ENCODE measurements at regions not wholly inside any gene's neighbourhood (a gene's known extent, or its start where the extent isn't known, plus 50 kb on each side); places are given as distances from the start of the nearest gene placed in this dataset.
A peak's percentile ranks its signal among the peaks of the same experiment; 100 is the strongest.

DNA sequence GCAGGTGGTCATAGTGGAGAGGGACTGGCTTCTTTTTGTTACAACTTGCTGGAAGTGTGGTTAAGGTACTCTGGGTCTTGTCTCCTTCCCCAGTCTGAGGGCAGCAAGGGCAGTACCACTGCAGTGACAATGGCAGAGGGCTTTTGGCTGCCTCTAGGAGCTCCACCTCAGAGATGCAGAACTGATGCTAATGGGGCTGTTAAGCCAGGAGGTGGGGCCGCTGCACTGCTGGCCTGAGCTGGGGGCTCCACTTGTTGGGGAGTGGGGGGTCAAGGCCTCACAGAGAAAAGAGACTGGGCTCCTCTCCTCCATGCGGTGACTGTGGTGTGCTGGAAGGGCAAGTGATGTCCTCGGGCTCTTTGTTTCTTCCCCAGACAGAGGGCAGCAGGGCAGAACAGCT, 135.7 kb downstream of the DSEL start:
- DNase-seq = no peak

DNA sequence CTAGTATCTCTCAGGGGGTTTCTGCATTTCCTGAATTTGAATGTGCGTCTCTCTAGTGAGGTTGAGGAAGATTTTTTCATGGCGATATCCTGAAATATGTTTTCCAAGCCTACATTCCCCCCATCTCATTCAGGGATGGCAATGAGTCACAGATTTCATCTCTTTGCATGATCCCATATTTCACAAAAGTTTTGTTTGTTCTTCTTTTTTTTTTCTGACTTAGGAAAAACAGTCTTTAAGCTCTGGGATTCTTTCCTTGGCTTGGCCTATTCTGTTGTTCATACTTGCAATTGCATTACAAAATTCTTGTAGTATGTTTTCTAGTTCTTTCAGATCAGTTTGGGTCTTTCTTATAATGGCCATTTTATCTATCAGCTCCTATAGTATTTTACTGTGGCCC, 136.5 kb downstream of the DSEL start:
- no peak for DNase-seq

DNA sequence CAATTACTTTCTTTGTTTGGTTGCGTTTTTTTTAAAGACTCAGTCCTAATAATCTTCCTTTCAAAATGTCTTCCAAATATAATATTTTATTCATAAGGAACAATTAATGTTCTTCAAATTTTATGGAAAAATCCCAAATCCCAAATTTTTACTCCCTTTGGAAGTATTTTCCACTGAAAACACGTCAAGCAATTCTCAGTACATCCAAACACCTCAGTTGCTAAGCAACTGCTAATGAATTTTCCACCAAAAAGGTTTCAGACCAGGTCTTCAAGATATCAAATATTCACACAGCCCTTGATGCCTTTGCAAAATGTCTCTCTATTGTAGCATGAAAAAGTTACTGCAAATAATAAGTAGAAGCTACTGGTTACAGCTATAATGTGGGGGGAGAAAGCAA, 140.1 kb downstream of the DSEL start:
- no peak for DNase-seq

DNA sequence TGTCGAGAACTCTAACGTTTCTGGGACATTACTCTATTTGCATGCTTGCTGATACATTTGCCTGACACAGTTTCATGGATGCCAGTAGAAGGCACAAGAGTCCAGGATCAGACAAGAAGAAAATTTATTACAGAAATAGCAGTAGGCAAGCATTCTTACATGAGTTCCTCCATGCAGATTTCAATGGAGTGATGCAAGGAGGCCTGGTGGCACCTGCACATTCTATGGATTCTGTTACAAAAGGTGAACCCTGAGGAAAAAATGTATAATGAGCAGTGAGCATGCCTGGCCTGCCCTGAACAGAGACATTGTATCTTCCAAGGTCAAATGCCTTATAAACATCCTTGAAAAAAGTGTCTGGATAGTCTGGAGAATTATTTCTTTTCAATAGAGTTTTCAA, 142.9 kb downstream of the DSEL start:
- no peak for DNase-seq

DNA sequence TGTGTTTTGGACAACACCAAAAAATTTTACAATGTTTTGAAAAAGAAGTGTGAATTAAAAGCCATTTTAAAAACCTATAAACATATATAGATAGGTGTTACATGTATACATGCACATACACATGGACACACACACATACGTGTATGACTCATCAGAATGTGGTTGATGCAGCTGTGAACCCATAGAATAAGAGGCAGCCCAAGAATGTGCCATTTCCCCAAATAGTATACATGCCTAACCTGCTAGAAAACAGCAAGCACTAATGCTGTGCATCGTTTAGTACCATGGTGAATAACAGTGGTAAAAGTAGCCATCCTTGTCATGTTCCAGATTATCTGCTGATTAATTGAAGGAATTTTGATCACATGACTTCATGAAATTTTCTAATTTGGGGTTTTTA, 149.0 kb downstream of the DSEL start:
- no peak for DNase-seq

DNA sequence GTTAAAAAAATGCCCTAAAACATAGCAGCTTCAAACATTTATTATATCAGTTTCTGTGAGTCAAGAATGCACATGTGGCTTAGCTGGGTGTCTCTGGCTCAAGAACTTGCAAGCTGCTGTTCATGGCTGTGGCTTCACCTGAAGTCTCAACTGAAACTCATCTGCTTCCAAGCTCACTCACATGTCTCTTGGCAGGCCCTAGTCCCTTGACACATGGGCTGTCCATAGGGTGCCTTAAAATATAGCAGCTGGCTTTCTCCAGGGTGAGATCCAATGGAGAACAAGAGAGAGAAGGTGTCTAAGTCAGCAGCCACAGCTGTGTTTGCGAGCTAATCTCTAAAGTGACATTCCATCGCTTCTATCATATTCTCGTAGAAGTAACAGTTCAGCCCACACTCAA, 152.8 kb downstream of the DSEL start:
- DNase-seq = no peak

DNA sequence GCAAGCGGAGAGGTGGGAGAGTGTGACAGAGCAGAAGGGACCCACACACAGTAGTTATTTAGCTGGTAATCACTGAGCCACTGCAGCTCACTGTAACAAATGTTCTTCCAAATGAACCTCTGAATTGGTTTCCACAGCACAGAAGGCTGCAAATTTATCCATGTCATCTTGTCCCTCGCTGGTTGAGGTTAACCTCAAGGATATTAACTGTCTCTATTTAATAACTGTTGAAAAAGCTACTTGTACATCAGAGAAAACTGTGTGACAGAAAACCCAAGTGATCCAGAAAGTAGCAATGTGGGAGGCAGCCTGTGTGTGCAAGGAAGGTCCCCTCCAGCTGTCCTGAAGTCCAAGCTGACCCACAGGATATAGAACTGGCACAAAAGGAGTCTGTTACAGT, 153.6 kb downstream of the DSEL start:
- no peak for DNase-seq

DNA sequence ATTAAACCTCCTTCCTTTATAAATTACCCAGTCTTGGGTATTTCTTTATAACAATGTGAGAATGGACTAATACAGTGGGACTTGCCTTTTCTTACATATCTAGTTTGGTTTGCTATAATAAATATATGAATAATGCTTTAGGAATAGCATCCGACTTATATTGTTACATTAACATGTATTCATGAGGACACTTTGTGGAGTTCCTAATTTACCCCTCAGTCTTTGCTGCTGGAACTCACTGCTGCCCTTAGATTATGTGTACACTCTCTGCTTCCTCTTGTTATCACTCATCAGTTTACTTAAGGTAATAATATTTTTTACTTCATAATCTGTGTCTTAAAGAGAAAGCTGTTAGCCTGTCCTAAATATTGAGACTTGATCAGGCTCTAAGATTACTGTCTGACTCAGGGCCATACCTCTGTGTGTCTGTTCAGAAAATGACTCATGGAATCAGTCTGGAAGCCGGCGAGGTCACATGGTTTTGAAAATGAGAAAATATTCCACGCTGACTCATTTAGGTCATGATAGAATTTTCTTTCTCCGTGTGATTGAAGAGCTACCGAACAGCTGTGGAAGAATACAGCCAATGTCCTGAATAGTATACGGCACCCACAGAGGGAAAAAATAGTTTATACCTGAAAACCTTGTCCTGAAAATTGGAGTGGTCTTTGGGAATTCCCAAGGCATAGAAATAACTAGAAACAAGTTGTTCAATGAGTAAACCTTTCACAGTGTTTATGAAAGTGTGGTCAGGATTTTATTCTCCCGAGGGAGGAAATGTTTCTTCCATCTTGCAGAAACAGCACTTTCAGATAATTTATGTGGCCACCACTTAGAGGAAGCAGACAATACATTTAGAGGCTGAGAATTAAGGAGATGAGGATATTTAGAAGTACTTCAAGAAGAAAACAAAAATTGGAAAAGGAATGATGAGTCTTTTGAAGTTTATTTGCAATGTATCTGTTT, 156.4 kb downstream of the DSEL start:
- peak in 2 of 14 donors; percentile 3 to 7 for DNase-seq

DNA sequence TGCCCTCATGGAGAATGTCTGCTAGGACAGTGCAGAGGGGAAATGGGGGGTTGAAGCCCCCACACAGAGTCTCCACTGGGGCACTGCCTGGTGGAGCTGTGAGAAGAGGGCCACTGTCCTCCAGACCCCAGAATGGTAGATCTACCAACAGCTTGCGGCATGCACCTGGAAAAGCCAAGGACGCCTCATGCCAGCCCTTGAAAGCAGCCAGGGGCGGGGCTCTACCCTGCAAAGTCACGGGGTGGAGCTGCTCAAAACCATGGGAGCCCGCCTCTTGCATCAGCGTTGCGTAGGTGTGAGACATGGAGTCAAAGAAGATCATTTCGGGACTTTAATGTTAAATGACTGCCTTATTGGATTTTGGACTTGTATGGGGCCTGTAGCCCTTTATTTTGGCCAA, 157.6 kb downstream of the DSEL start:
- DNase-seq = no peak

DNA sequence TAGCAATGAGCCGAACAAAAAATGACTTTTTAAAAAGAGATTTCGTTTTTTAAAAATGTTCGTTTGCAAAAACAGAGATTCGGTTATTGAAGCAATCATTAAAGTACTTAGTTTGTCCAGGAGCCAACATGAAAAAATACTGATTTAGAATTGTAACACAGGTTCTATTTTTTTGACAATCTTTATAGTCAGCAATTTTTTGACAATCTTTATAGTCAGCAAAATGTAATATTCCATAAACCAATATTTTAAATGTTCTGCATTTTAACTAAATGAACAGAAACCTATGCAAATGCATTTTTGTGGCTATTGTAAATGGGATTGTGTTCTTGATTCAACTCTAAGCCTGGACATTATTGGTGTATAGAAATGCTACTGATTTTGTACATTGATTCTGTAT, 161.8 kb downstream of the DSEL start:
- no peak for DNase-seq

DNA sequence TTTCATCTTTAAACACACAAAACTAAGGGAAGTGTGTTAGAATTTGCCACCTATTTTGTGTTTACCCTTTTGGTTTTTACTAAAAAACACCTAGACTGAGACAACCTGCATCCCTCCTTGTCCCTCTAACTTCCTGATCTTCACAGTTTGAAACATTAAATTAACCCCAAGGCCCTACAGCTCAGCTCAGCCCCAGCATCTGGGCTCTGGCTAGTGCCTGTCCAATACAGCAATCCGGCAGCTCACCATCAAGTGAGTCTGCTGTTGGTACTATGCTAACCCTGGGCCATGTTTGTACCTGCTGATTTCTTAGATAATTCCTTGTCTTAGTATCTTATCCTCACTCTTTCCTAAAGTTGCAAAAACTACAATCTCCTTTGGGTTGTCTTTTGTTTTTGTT, 162.4 kb downstream of the DSEL start:
- no peak for DNase-seq

DNA sequence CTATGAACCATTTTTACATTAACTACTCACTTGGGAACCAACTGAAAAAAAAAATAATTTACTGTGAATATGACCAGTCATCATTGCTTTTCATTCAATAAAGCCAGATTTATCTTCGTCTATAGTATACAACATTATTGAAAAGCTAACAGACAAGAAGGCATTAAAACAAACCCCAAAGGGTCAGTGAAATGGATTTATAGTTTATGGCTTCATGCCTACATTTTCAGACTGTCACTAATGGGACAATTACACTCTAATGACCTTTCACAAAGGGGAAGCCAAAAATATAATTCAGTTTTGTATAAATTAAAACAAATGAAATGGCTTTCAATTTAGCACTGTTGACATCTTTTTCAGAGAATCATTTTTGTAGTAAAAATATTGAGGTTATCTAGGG, 169.1 kb downstream of the DSEL start:
- no peak for DNase-seq

DNA sequence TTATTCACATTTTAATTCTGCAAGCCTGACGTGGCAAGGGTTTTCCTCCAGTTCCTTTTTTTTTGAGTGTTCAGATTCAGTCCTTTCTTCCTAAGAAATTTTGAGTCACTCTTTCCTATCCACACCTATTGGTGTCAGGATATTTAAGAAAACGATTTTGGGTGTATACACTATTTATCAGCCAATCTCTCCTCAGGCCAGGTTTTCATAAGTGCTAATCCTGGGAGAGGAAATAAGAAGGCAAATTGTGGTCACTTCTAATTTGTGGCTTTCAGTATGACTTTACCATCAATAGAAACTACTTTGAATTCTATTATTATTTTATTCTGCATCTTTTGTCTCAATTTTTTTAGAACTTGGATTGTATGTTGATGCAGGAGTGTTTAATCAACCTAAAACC, 174.4 kb downstream of the DSEL start:
- DNase-seq = no peak

DNA sequence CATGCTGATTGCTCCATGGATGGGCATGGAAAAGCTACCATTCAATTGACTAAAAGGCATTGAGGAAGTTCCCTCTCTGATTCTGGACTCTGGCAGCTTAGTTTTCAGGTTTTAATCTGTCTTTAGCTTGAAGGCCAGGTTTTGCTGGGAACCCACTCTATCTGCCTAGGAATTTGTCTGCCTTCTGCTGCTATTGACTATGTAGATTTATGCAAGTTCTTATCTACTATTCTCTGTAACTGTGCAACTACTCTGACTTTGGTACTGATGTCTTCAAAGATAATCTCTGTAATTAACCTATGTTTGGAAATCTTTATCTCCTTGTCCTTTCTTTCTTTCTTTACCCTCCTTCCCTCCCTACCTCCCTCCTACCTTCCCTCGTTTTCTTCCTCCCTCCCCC, 178.8 kb downstream of the DSEL start:
- DNase-seq = no peak

DNA sequence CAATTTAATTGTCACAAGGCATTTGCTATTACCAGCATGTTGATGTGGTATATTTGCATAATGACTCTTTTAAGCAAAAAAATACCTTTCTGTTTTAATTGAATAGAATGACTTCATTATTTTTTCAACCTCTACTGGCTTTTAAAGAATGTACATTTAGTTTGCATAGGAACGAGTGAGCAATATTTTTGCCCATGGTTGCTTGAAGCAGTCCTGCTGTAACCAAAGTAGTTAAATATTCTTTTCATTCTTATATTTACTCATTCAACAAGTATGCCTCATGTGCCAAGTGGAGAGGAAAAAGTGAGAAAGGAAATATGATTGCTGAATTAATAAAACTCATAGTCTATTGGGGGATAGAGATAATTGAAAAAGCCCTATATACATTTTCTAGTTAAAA, 184.7 kb downstream of the DSEL start:
- DNase-seq = no peak

DNA sequence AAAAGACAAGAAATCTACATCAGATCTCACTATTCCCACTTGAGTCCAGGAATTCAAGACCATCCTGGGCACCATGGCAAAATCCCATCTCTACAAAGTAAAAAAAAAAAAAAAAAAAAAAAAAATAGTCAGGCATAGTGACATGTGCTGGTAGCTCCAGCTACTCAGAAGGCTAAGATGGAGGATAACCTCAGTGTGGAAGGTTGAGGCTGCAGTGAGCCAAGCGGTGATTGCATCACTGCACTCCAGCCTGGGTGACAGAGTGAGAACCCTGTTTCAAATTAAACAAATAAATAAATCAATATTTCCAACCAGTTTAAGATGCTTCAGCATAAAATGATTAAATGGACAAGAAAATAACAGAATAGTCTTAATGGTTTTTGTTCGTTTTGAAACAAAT, 197.4 kb downstream of the DSEL start:
- no peak for DNase-seq

DNA sequence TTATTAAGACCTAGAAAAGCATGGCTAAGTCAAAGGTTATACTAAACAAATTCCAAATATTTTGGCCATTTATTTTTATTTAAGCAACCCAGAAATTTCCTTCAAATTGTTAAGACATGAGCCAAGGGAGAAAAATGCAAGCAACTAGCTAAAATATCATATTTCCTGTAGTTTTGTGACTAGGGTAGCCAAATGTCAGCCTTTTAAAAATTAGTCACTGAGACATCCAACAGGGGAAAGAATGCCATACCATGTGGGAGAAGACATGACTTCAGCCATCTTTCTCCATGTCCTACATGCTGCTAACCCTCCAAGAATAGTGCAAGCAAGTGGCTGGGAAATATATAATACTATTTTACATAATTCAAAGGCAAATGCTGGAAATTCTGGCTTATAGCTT, 197.9 kb downstream of the DSEL start:
- DNase-seq = no peak

DNA sequence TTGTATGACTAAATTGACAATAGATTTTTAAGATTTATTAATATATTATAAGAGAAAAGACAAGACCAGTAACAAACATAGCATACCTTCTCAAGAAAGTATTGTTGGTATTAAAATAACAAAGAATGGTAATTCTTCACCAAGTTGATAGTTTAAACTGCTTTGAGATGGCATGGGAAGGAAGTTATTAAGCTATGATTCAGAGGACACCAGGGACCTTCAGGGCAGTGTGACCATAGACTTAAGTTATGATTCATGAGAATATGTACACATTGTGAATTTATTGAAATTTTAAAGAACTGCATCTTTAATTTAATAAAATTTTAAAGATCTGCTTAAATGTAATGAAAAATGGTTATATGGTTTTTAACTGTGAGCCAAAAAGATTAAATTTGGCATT, 205.7 kb downstream of the DSEL start:
- no peak for DNase-seq

DNA sequence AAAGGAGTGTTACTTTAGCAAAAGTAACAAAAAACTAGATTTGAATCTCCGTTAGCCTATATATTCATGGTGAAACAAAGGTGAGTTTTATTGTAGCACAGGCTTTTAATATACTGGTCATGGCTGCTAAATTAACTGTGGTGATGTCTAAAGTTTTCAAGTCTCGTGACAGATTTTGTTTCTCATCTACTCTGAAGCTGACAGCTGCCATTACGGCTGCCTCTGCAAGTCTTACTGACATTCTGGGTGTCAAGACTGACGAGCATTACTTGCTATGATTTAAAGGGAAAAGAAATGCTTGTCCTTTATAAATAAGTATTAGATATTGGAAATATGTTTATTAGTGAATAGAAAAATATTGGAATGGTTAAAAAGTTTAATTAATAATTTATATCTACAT, 207.7 kb downstream of the DSEL start:
- DNase-seq = no peak

DNA sequence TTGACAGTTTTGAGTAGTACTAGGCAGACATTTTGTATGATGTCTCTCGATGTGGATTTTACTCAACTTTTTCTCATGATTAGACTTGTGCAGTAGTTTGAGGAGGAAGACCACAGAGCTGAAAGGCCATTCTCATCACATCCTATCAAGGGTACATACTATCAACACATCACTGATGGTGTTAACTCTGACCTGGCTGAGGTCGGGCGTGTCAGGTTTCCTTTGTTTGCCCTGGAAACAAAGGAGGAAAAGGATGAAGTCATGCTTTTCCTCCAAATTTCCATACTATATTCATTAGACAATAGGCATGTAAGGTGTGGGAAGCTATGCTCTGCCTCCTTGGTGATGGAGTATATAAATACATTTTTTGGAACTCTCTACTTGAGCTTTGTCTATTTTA, 211.1 kb downstream of the DSEL start:
- no peak for DNase-seq

DNA sequence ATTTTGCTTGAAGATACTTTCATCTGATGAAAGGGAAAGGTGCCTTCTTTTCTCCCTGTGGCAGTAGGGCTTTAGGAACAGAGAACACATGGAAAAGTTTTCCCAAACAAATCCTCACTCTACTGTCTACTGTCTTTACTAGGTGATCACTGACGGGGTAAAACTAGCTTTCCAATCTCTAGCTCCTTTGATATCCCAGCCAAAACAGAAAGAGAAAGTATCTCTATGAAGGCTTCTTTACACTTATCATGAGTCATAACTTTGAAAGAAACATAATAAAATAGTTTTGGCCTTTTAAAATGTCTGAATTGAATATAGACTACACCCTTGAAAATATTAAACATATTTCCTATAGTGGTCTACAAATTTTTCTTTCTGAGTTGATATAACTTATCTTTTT, 214.5 kb downstream of the DSEL start:
- DNase-seq = no peak

DNA sequence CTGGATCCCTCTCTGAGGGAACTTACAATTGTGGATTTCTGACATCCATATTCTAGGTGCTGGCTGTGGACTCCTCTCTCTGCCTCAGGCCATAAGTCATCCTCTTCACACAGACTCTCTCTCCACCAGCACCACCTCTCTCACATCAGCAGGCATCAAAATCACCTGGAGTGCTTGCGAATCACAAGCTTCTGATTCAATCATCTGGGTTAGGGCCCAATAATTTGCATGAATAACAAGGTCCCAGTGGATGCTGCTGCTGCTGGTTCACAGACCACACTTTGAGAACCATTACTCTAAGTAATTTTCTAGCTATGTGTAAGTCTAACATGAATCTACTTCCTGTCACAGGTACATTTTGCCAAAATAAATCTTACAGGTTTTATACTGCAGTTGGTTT, 214.9 kb downstream of the DSEL start:
- no peak for DNase-seq

DNA sequence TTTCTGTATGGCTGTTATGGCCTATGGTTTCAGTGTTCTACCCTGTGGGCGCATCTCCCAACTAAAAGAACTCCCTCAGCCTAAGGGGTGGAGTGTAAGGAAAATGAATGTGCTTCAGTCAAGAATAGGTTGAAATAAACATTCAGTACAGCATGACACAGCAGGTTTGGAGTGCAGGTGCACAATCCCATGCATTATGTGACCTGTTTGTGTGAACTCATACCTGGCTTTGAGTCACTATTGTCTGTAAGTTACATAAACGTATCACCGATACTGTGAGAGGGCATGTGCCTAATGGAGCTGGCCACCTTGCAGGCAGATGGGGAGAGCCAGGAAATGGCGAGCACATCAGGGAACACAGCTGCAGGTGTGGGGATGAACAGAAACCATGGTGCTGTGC, 216.0 kb downstream of the DSEL start:
- DNase-seq = no peak

DNA sequence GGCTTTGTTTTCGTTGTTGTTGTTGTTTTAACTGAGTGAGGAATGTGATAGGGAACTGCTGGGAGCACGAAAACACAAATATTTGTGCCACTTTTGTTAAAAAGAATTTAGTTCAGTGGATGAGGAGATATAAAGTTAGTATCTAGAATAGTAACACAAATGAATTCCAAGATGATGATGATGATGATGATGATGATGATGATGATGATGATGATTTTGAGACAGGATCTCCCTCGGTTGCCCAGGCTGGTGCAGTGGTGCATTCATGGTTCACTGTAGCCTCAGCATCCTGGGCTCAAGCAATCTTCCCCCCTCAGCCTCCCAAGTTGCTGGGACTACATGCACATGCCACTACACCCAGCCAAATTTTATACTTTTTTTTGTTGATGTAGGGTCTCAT, 223.7 kb downstream of the DSEL start:
- DNase-seq = no peak

DNA sequence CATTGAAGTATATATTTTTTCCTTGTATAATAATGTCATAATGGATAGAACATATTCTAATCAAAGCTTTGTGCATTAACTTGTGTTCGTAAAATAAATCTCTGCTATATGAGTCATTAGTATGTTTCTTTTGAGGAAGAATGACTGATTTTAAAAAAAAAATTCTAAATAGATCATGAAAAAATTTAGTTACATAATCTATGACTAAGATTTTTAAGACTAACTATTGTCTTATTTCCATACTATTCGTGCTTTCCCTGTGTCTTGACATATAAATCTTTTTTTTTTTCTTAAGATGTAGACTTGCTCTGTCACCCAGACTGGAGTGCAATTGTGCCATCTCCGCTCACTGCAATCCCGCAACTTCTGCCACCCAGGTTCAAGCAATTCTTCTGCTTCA, 226.1 kb downstream of the DSEL start:
- no peak for DNase-seq
